ENCODE measurements at regions not wholly inside any gene's neighbourhood (a gene's known extent, or its start where the extent isn't known, plus 50 kb on each side); places are given as distances from the start of the nearest gene placed in this dataset.

DNA sequence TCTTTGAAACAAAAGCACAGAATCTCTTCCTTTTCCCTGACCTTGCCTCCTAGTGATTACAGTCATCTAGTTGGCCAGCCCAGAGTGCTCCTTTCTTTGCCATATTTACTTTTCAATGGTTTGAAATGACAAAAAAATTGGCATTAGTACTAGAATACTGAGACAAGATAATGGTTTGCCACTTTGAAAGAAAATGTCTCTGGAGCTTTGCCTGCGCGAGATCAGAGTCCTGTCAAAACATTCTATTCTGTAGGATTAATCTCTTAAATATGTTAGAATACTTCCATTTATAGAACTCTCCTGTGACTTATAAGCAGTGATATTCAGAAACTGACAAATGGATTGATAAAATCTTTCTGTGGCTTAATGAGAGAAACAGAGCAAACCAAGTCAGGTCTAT is 484.0 kb upstream of the IZUMO3 start:
- no peak for TF ChIP-seq CTCF (IDR thresholded peaks at IDR 0.05; ENCODE audit: borderline replicate concordance, control extremely low read depth, extremely low read depth, insufficient read depth, missing control alignments)
- no peak for DNase-seq (ENCODE audit: low spot score)
- in situ Hi-C loops (cut with MboI; ENCODE audit: low sequenced_read_pairs, unreplicated experiment): no loop called here

GRCh38 chr9:25025686-25026085 is 480.0 kb upstream of the IZUMO3 start:
- no peak for DNase-seq (ENCODE audit: low spot score)
- TF ChIP-seq CTCF (IDR thresholded peaks at IDR 0.05; ENCODE audit: borderline replicate concordance, control extremely low read depth, extremely low read depth, insufficient read depth, missing control alignments): no peak
- in situ Hi-C loops (cut with MboI; ENCODE audit: low sequenced_read_pairs, unreplicated experiment): no loop called here

DNA sequence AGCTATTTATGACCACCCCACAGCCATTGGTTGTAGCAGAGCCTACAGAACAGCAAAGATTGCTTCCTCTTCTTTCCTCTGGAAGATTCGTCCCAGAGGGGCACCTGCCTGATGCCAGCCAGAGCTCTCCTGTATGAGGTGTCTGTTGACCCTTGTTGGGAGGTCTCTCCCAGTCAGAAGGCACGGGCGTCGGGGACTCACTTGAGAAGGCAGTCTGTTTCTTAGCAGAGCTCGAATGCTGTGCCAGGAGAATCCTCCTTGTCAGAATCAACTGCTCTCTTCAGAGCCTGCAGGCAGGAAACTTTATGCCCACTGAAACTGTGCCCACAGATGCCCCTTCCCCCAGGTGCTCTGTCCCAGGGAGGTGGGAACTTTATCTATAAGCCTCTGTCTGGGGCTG is 479.5 kb upstream of the IZUMO3 start:
- in situ Hi-C loops (cut with MboI; ENCODE audit: low sequenced_read_pairs, unreplicated experiment): no loop called here
- no peak for TF ChIP-seq CTCF (IDR thresholded peaks at IDR 0.05; ENCODE audit: borderline replicate concordance, control extremely low read depth, extremely low read depth, insufficient read depth, missing control alignments)
- no peak for DNase-seq (ENCODE audit: low spot score)

- no peak for DNase-seq (ENCODE audit: low spot score)
- in situ Hi-C loops (cut with MboI; ENCODE audit: low sequenced_read_pairs, unreplicated experiment): no loop called here
- no peak for TF ChIP-seq CTCF (IDR thresholded peaks at IDR 0.05; ENCODE audit: borderline replicate concordance, control extremely low read depth, extremely low read depth, insufficient read depth, missing control alignments)
These were observed 472.1 kb upstream of the IZUMO3 start for GRCh38 chr9:25017779-25018178.

DNA sequence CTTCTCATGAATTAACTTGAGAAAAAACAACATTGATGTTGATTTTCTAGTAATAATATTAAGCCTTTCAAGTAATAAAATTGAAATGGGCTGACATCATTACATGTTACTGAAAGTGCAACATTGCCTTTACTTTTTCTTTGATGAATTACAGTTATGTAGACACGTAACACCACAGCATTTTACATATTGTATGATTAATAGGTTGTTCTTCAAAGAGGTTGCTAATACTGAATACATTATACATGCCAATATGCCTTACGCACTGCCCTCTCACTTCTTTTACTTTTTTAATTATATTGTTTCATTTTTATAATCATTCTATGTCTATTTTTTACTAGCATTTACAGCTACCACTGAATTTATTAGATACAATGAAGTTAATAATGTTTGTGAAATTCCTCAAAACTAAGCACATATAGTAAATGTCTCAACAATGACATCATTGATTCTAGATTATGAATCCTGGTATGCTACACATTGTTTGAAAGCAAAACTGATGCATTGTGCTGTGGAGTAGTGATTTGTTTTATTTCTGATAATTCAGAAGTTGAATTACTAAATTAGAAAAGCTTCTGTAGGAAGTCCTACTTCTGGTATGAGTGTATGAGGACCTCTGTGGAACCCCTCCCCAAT is 464.4 kb upstream of the IZUMO3 start:
- TF ChIP-seq CTCF (IDR thresholded peaks at IDR 0.05; ENCODE audit: borderline replicate concordance, control extremely low read depth, extremely low read depth, insufficient read depth, missing control alignments): no peak
- in situ Hi-C loops (cut with MboI; ENCODE audit: low sequenced_read_pairs, unreplicated experiment): no loop called here
- no peak for DNase-seq (ENCODE audit: low spot score)

GRCh38 chr9:25003686-25004085 is 458.0 kb upstream of the IZUMO3 start:
- no peak for TF ChIP-seq CTCF (IDR thresholded peaks at IDR 0.05; ENCODE audit: borderline replicate concordance, control extremely low read depth, extremely low read depth, insufficient read depth, missing control alignments)
- DNase-seq (ENCODE audit: low spot score): no peak
- in situ Hi-C loops (cut with MboI; ENCODE audit: low sequenced_read_pairs, unreplicated experiment): no loop called here
